H9 (cell line): ENCODE measurements at regions not wholly inside any gene's neighbourhood (a gene's known extent, or its start where the extent isn't known, plus 50 kb on each side); places are given as distances from the start of the nearest gene placed in this dataset.

ENCODE experiments used
- DNase-seq: peaks from one replicate; pipeline ENCODE4 v3.0.0-alpha.2; 2017
- H2AFZ ChIP-seq: one replicate; pipeline ENCODE4 v1.6.1; 2013; ENCODE audit warnings: mild to moderate bottlenecking, low read length, control low read depth, moderate library complexity
- H2AK5ac ChIP-seq: 2 replicates; pipeline ENCODE4 v1.6.1; 2013; ENCODE audit warnings: low read length, control low read depth, mixed read lengths; ENCODE audit not compliant: insufficient read length
- H2BK120ac ChIP-seq: one replicate; pipeline ENCODE4 v1.6.1; 2013; ENCODE audit warnings: low read depth, mild to moderate bottlenecking, low read length, control low read depth, inconsistent platforms; ENCODE audit not compliant: poor library complexity, severe bottlenecking
- H2BK12ac ChIP-seq: 2 replicates; pipeline ENCODE4 v1.6.1; 2013; ENCODE audit warnings: low read length, control low read depth, mixed read lengths, low read depth; ENCODE audit not compliant: insufficient read length
- H2BK15ac ChIP-seq: 2 replicates; pipeline ENCODE4 v1.6.1; 2013; ENCODE audit warnings: low read depth, low read length, control low read depth
- H2BK20ac ChIP-seq: one replicate; pipeline ENCODE4 v1.6.1; 2013; ENCODE audit warnings: low read depth, mild to moderate bottlenecking, low read length, control low read depth, inconsistent platforms; ENCODE audit not compliant: poor library complexity, severe bottlenecking
- H2BK5ac ChIP-seq: 2 replicates; pipeline ENCODE4 v1.6.1; 2013; ENCODE audit warnings: low read length, control low read depth, mixed read lengths; ENCODE audit not compliant: insufficient read length
- H3K14ac ChIP-seq: 2 replicates; pipeline ENCODE4 v1.6.1; 2013; ENCODE audit warnings: low read length, control low read depth; ENCODE audit not compliant: insufficient read depth
- H3K18ac ChIP-seq: 2 replicates; pipeline ENCODE4 v1.6.1; 2013; ENCODE audit warnings: low read depth, mild to moderate bottlenecking, mixed read lengths, low read length, control low read depth; ENCODE audit not compliant: insufficient read length
- H3K23ac ChIP-seq: 2 replicates; pipeline ENCODE4 v1.6.1; 2013; ENCODE audit warnings: low read length, control low read depth, mixed read lengths, low read depth; ENCODE audit not compliant: insufficient read length
- H3K23me2 ChIP-seq: 2 replicates; pipeline ENCODE4 v1.6.1; 2013; ENCODE audit warnings: low read depth, mild to moderate bottlenecking, mixed read lengths, low read length, control low read depth; ENCODE audit not compliant: insufficient read length, poor library complexity, severe bottlenecking
- H3K27ac ChIP-seq: 2 replicates; pipeline ENCODE4 v1.5.1; 2013; ENCODE audit warnings: low read length, control low read depth, mixed read lengths, low read depth; ENCODE audit not compliant: insufficient read length
- H3K27me3 ChIP-seq: 2 replicates; pipeline ENCODE4 v1.6.1; 2013; ENCODE audit warnings: low read length, control low read depth, inconsistent platforms; ENCODE audit not compliant: insufficient read depth
- H3K4ac ChIP-seq: 2 replicates; pipeline ENCODE4 v1.6.1; 2013; ENCODE audit warnings: low read depth, mild to moderate bottlenecking, control low read depth, inconsistent platforms, low read length, moderate library complexity
- H3K4me1 ChIP-seq: 2 replicates; pipeline ENCODE4 v1.6.1; 2013; ENCODE audit warnings: low read length, control low read depth, inconsistent platforms; ENCODE audit not compliant: insufficient read depth
- H3K4me2 ChIP-seq: 2 replicates; pipeline ENCODE4 v1.6.1; 2013; ENCODE audit warnings: low read length, control low read depth, mixed read lengths; ENCODE audit not compliant: insufficient read length, insufficient read depth
- H3K56ac ChIP-seq: 2 replicates; pipeline ENCODE4 v1.6.1; 2013; ENCODE audit warnings: low read depth, mild to moderate bottlenecking, mixed read lengths, low read length, control low read depth; ENCODE audit not compliant: insufficient read length
- H3K79me1 ChIP-seq: 2 replicates; pipeline ENCODE4 v1.6.1; 2013; ENCODE audit warnings: low read depth, mild to moderate bottlenecking, moderate library complexity, low read length, control low read depth, inconsistent platforms; ENCODE audit not compliant: insufficient read depth, poor library complexity, severe bottlenecking
- H3K79me2 ChIP-seq: 2 replicates; pipeline ENCODE4 v1.6.1; 2013; ENCODE audit warnings: low read length, control low read depth, inconsistent platforms; ENCODE audit not compliant: insufficient read depth
- H3K9ac ChIP-seq: 2 replicates; pipeline ENCODE4 v1.6.1; 2013; ENCODE audit warnings: low read length, control low read depth, mixed read lengths; ENCODE audit not compliant: insufficient read length; ENCODE audit errors: extremely low read depth
- H3K9me3 ChIP-seq: one replicate; pipeline ENCODE4 v1.6.1; 2013; ENCODE audit warnings: low read depth, low read length, inconsistent platforms; ENCODE audit not compliant: control insufficient read depth
- H3T11ph ChIP-seq: one replicate; pipeline ENCODE4 v1.6.1; 2013; ENCODE audit warnings: mild to moderate bottlenecking, low read length, control low read depth, inconsistent platforms
- H4K20me1 ChIP-seq: one replicate; pipeline ENCODE4 v1.6.1; 2013; ENCODE audit not compliant: control insufficient read depth, insufficient read length, insufficient read depth
- H4K5ac ChIP-seq: 2 replicates; pipeline ENCODE4 v1.6.1; 2013; ENCODE audit warnings: low read depth, mild to moderate bottlenecking, mixed read lengths, low read length, control low read depth; ENCODE audit not compliant: insufficient read length
- H4K8ac ChIP-seq: replicated peaks from 2 replicates; pipeline ENCODE4 v1.6.1; 2013; ENCODE audit warnings: low read length, control low read depth, mixed read lengths, low read depth; ENCODE audit not compliant: insufficient read length
- H4K91ac ChIP-seq: 2 replicates; pipeline ENCODE4 v1.6.1; 2013; ENCODE audit warnings: low read depth, mild to moderate bottlenecking, moderate library complexity, mixed read lengths, low read length, control low read depth; ENCODE audit not compliant: insufficient read length
- H3K27ac Mint-ChIP-seq, 3 experiments: 2 replicates in 2 of 3; 3 replicates in 1 of 3; pipeline ENCODE4 v1.8.0; 2020 to 2021; ENCODE audit warnings: mixed read lengths in 3 of 3, mild to moderate bottlenecking in 1 of 3, moderate library complexity in 1 of 3
- H3K27me3 Mint-ChIP-seq: 2 replicates; pipeline ENCODE4 v1.8.0; 2021; ENCODE audit warnings: low read depth, mild to moderate bottlenecking, moderate library complexity, mixed read lengths
- H3K36me3 Mint-ChIP-seq, 3 experiments: 2 replicates in 2 of 3; 3 replicates in 1 of 3; pipeline ENCODE4 v1.8.0; 2020 to 2021; ENCODE audit warnings: low read depth in 3 of 3, mixed read lengths in 3 of 3; ENCODE audit not compliant: insufficient read depth in 1 of 3
- H3K4me1 Mint-ChIP-seq, 2 experiments: 2 replicates each; pipeline ENCODE4 v1.8.0; 2020; ENCODE audit warnings: mixed read lengths in 2 of 2
- H3K4me3 Mint-ChIP-seq, 2 experiments: 2 replicates in 1 of 2; 3 replicates in 1 of 2; pipeline ENCODE4 v1.8.0; 2020 to 2021; ENCODE audit warnings: mild to moderate bottlenecking in 2 of 2, mixed read lengths in 2 of 2, moderate library complexity in 1 of 2
- H3K9me3 Mint-ChIP-seq, 2 experiments: 2 replicates in 1 of 2; 3 replicates in 1 of 2; pipeline ENCODE4 v1.8.0; 2020; ENCODE audit warnings: mild to moderate bottlenecking in 2 of 2, mixed read lengths in 2 of 2, moderate library complexity in 1 of 2
- CTCF ChIP-seq: fragments of 200-600 bp; sonication (generic); conservative IDR thresholded peaks from 3 replicates; pipeline ENCODE4 v1.8.0; 2021; ENCODE audit warnings: antibody characterized with exemption, mild to moderate bottlenecking
- WGBS: extraction: QIAGEN DNeasy Blood & Tissue Kit; methylation state at CpG from one replicate; pipeline ENCODE4 v1.1.7; 2013; ENCODE audit warnings: missing lambda C conversion rate, low lambda C conversion rate, mixed read lengths; ENCODE audit not compliant: insufficient read length; ENCODE audit errors: extremely low coverage; 5-methylcytosine and 5-hydroxymethylcytosine counted together

DNA sequence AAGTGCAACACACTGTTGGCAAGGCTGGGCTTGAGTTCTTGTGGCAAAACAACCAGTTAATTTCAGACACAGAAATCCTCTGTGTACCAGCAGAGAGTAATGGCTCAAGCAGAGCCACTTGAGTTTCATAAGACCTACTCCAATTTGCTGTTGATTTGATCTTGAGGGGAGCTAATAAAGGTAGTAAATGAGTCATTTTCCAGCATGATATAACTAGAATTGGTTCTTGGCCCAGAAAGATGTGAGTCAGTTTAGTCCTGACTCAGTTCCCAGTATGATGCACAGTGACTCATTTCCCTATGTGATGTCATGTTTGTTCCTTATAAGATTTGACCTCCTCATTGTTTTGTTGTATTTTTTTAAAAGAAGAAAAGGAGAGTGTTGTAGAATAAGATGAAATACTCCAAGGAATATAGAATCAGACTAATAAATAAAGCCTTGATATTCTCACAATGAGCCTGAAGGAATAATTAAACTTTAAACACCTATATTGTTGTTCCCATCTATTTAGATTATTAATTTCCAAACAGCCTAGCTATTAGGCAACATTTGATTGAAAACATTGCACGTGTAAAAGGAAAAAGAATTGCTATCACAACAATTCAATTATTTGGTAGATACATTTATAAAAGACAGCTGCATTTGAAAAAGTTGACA is 186.2 kb downstream of the REEP3 start:
- Histone ChIP-seq H3K4me2 (no peak overlapping the region), H4K20me1 (no peaks in the 10 kb centered on the region), H3K4ac (no peak overlapping the region), H4K91ac (no peak overlapping the region), H2BK20ac (no peak overlapping the region), H3K9ac (no peak overlapping the region), H2AFZ (no peak overlapping the region), H2BK12ac (no peak overlapping the region), H4K5ac (no peak overlapping the region), H2BK5ac (no peak overlapping the region), H3K27me3 (no peaks in the 10 kb centered on the region), H3K9me3 (no peaks in the 10 kb centered on the region), H3K56ac (no peak overlapping the region), H2BK15ac (no peak overlapping the region), H4K8ac (no peak overlapping the region), H3K27ac (no peak overlapping the region), H3K23me2 (no peaks in the 10 kb centered on the region), H3K23ac (no peak overlapping the region), H3K4me1 (peaks cover 6% of the 10 kb centered on the region), H3K79me1 (no peaks in the 10 kb centered on the region), H3K18ac (no peak overlapping the region), H2AK5ac (no peak overlapping the region), H3K14ac (no peak overlapping the region), H3T11ph (no peak overlapping the region), H3K79me2 (no peaks in the 10 kb centered on the region), H2BK120ac (no peak overlapping the region)
- Mint-ChIP-seq H3K27ac (no peak overlapping the region), H3K9me3 (peaks cover 0 to 4% of the 10 kb centered on the region in 2 experiments; a peak in 3 of 5 replicates), H3K4me3 (no peak overlapping the region), H3K4me1 (peaks cover 21 to 32% of the 10 kb centered on the region in 2 experiments), H3K36me3 (peaks cover 0 to 3% (median 3%) of the 10 kb centered on the region in 3 experiments; a peak in 4 of 7 replicates), H3K27me3 (peaks cover 3% of the 10 kb centered on the region)
- no peak for TF ChIP-seq CTCF
- DNase-seq: no peak
- no CpG with 5 or more reads among the region's 1 CpG for WGBS
